Right forelimb (tissue), 1 donor: ENCODE measurements at regions not wholly inside any gene's neighbourhood (a gene's known extent, or its start where the extent isn't known, plus 50 kb on each side); places are given as distances from the start of the nearest gene placed in this dataset.

Experiments
- DNase-seq: peaks from one replicate; pipeline ENCODE4 v3.0.0-alpha.2; 2018

- DNase-seq: no peak
Measured at GRCh38 chr3:117201901-117202774, 492.6 kb downstream of the TUSC7 start.

- no peak for DNase-seq
Measured at GRCh38 chr3:117217355-117217754, 507.8 kb downstream of the TUSC7 start.

- DNase-seq: no peak
Measured at GRCh38 chr3:117217760-117218316, 508.3 kb downstream of the TUSC7 start.

DNA sequence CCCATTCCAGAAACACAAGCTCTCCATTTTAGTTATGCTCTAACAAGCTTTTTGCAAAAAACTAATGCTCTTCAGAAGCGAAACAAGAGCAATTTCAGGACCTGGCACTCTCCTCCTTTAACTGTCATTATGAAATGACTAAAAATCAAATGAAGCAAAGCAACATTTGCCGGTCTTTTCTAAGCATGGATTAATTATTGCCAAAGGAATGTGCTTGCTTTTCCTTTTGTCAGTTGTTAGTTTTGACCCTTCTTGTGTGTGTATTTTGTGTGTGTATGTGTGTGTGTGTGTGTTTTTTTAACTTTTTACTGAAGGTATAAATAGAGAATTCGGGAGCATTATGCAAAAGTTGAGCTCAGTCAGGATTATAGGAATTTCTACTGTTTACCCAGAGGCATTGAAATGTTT lies 509.1 kb downstream of the TUSC7 start:
- no peak for DNase-seq

DNA sequence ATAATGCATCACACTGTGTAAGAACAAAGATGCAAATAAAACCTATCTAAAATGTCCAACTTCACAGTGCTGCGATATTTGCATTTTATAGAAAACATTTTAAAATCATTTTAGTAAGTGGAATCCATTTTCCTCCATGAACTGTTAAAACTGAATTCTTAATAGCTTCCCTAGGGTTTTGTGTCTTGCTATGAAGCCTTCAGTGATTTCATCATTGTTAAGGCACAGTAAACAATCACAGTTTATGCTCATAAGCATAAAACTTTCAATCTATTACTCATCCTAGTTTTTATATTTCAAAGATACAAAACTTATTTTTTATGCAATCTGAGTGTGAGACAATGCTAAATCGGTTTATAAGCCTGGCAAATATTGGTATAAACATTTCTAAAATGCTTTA lies 509.7 kb downstream of the TUSC7 start:
- no peak for DNase-seq

GRCh38 chr3:117226932-117227331 lies 517.4 kb downstream of the TUSC7 start:
- no peak for DNase-seq

- no peak for DNase-seq
Measured at GRCh38 chr3:117228466-117228865, 518.9 kb downstream of the TUSC7 start.

DNA sequence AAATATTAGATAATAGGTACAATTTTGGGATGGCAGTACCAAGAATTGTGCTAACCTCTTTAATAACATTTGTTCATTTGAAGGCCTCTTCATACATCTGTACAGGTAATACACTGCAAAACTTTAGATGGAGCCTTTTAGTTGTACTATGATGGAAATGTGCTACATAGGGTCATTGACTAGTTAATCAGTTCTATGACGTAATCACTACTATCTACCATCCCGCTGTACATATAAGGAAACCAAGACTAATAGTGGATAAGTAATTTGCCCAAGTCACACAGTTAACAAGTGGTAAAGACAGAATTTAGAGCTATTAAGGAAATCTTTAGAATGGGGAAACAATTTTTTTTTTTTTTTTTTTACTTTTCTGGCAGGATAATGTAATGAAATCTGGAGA lies 521.3 kb downstream of the TUSC7 start:
- DNase-seq: no peak

- no peak for DNase-seq
Measured at GRCh38 chr3:117234331-117234730, 524.8 kb downstream of the TUSC7 start.

- DNase-seq: no peak
Measured at GRCh38 chr3:117235304-117235703, 525.7 kb downstream of the TUSC7 start.

- no peak for DNase-seq
Measured at GRCh38 chr3:117238806-117239205, 529.2 kb downstream of the TUSC7 start.

- DNase-seq: no peak
Measured at GRCh38 chr3:117243657-117244056, 534.1 kb downstream of the TUSC7 start.

- DNase-seq: no peak
Measured at GRCh38 chr3:117246771-117247555, 537.4 kb downstream of the TUSC7 start.

DNA sequence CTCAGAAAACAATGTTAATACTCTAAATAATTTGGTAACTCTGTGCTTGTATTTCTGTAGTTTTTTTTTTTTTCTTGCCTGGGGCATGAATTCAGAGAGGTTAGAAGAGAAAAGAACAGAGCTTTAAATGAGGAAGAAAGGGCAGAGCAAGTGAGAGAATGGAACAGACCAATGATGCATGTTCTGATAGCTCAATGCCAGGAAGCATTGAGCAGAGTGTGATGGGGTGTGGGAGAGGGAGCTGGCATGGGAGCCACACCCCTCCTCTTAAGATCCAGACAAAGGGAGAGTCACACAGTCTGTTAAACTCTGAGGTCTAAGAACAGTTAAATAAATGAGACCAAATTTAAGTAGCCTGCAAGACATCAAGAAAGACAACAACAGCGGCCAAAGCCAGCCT lies 538.6 kb downstream of the TUSC7 start:
- DNase-seq: no peak

DNA sequence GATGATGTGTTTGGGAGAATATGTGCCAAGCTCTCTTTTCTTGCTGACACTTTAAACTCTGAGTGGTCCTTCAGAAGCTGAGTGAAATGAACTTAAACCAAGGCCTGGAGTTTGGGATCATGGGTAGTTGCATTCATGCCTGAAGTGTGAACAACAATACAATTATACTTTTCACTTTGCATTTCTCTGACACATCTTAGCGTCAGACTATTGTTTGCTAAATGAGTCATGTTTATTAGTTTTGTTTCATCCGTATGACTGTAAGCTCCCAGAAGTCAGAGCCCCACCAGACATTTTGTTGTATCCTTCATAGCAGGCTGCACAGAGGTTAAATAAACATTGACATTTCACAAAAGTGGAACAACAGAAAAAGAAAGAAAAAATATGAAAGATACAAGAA lies 542.6 kb downstream of the TUSC7 start:
- DNase-seq: no peak

GRCh38 chr3:117252651-117253050 lies 543.1 kb downstream of the TUSC7 start:
- DNase-seq: no peak

- DNase-seq: no peak
Measured at GRCh38 chr3:117253636-117254035, 544.1 kb downstream of the TUSC7 start.

- no peak for DNase-seq
Measured at GRCh38 chr3:117254985-117255384, 545.4 kb downstream of the TUSC7 start.

DNA sequence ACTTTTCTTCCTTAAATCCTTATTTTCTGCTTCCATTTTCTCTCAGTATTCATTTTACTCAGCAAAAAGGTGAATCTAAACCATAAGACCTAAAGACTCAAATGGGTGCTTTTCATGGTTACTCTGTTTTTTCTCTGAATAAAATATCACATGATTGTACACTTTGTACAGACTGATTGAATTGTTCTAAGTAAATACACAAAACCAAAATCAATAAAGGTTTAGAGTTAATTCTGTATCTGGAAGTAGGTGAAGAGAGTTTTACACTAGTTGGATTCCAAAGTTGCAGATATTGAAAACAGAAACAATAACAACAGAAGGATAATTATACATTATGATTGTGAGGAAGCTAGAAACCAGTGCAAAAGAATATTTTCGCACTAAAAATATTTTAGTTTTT lies 546.2 kb downstream of the TUSC7 start:
- DNase-seq: no peak

DNA sequence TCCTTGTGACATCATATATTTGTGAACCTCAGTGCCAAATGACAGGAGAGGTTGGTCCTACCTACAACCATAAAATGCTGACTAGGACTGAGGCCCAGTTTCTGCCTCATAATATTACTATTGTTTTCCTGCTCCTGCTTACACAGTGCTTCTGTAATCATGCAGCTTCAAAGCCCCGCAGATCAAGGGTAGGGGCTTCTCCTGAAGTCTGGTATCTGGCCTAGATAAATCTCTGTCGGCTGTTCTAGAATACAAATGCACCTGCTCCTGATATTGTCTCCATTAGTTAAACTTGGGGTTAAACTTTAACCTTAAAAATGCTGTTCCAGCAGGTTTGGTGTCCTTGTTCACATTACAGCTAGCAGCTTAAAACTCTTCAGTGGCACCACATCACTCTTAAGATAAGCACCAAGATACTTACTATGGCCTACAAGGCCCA lies 552.4 kb downstream of the TUSC7 start:
- no peak for DNase-seq

DNA sequence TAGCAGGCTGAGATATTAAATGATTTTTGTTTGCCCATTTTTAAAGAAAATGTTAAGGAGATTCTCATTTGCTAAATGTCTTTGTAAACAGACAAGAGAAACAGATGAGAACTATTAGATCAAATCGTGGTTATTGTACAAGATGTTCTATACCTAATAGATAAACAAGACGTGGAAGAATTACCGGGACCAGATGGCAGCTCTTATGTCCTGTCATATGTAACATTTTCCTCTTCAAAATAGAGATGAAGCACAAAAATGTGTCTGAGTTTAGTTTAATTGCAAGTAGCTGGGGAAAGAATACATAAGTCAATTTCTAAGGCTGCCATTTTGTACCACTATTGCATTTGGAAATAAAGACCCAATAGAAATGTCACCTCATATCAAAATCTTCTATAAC lies 553.7 kb downstream of the TUSC7 start:
- no peak for DNase-seq

- no peak for DNase-seq
Measured at GRCh38 chr3:117263745-117264144, 554.2 kb downstream of the TUSC7 start.

DNA sequence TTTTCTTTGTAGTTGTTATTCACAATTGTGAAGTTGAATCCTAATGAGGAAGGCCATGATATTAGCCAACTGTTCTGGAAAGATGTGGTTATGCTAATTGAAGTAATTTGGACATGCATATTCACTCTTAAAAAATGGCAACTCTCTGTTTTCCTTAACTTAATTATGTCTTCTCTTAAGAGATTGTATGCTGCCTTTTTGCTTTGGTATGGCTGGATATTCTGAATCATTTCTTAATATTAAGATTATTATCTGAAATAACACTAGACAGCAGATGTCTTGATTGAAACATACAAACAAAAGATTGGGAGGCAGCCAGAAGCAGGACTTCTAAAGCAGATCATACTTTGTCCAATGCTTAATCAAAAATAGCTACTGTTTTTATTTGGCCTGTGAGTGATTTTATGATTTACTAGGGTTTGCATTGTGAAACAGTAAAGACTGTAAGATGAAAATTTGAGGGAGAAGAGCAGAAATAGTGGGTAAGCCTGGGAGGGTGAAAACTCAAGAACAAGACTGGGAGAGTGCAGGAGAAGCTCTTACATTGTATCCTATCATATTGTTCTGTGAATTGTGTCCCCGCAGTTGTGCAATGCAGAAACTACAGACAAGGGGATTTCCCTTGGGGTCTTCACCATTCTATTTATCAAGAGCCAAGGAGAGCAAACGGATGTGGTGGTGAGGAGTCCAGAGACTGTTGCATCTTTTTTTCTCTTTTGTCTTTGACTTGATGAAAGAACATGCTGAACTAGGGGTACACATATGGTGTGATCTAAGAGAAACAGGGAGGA lies 554.8 kb downstream of the TUSC7 start:
- no peak for DNase-seq
